GM12878 (cell line): ENCODE measurements at regions not wholly inside any gene's neighbourhood (a gene's known extent, or its start where the extent isn't known, plus 50 kb on each side); places are given as distances from the start of the nearest gene placed in this dataset.

Source experiments
- ATAC-seq: fragments of 200-7000 bp; cut with Tn5 transposase; 3 replicates; pipeline ENCODE4 v1.9.1; 2020; ENCODE audit warnings: mild to moderate bottlenecking, moderate library complexity
- BruUV-seq: library from RNA; stranded (reverse); fragments of 400-500 nt; replicated peaks from 2 replicates; lab custom pipeline; 2021; lab: Mats Ljungman, UMichigan
- CTCF ChIA-PET: fragments of 300-600 bp; sonication (Branson Sonifier 250); formaldehyde crosslinking; extraction: SDS; loops from one replicate; lab custom pipeline; 2021; ENCODE audit warnings: inconsistent platforms; lab: Yijun Ruan, JAX
- POLR2A ChIA-PET: fragments of 350-600 bp; formaldehyde crosslinking; extraction: SDS; loops from one replicate; lab custom pipeline; 2021; ENCODE audit warnings: inconsistent platforms; lab: Charles Lee
- RAD21 ChIA-PET: fragments of 300-600 bp; sonication (Branson Sonifier 250); formaldehyde crosslinking; loops from one replicate; lab custom pipeline; 2023; ENCODE audit warnings: antibody characterized with exemption; ENCODE audit not compliant: unreplicated experiment; lab: Charles Lee
- SMC1A ChIA-PET: fragments of 300-600 bp; sonication (Branson Sonifier 250); formaldehyde crosslinking; loops from one replicate; lab custom pipeline; 2023; ENCODE audit not compliant: unreplicated experiment, uncharacterized antibody; lab: Charles Lee
- DNase-seq: peaks from one replicate; pipeline ENCODE4 v3.0.0-alpha.2; 2011; ENCODE audit warnings: low read depth, low spot score
- FAIRE-seq: peaks from 3 replicates; lab custom pipeline; 2011; peaks lifted over from hg19 to GRCh38; lab: Jason Lieb, UNC
- H2AFZ ChIP-seq: 2 replicates; pipeline ENCODE4 v1.6.0; 2011; ENCODE audit warnings: low read depth, low read length, control low read depth; ENCODE audit not compliant: control insufficient read depth
- H3K27ac ChIP-seq: 2 replicates; pipeline ENCODE4 v1.5.1; 2011; ENCODE audit warnings: control low read depth; ENCODE audit not compliant: control insufficient read depth, insufficient read depth
- H3K27me3 ChIP-seq, 2 experiments: replicated peaks in 1 of 2; 2 replicates each; pipeline versions ENCODE4 v1.6.0 to v1.6.1; 2011; ENCODE audit warnings: low read length in 1 of 2; ENCODE audit not compliant: control insufficient read depth in 2 of 2, insufficient read depth in 2 of 2
- H3K36me3 ChIP-seq, 2 experiments: 2 replicates each; pipeline ENCODE4 v1.5.1; 2011; ENCODE audit warnings: low read length in 1 of 2; ENCODE audit not compliant: control insufficient read depth in 2 of 2, insufficient read depth in 2 of 2
- H3K4me1 ChIP-seq: 2 replicates; pipeline ENCODE4 v1.6.1; 2011; ENCODE audit warnings: mild to moderate bottlenecking, low read length, moderate library complexity, mixed read lengths; ENCODE audit not compliant: control insufficient read depth, insufficient read depth
- H3K4me2 ChIP-seq: 2 replicates; pipeline ENCODE4 v1.6.0; 2011; ENCODE audit warnings: control low read depth; ENCODE audit not compliant: control insufficient read depth, insufficient read depth
- H3K4me3 ChIP-seq: fragments of 200-600 bp; sonication (generic); 2 replicates; pipeline ENCODE4 v1.5.1; 2016
- H3K79me2 ChIP-seq: 2 replicates; pipeline ENCODE4 v1.6.0; 2011; ENCODE audit warnings: low read length; ENCODE audit not compliant: control insufficient read depth, insufficient read depth
- H3K9ac ChIP-seq: 2 replicates; pipeline ENCODE4 v1.8.0; 2011; ENCODE audit warnings: low read length, control low read depth, mixed read lengths; ENCODE audit not compliant: control insufficient read depth, insufficient read depth
- H3K9me3 ChIP-seq: replicated peaks from 3 replicates; pipeline ENCODE4 v1.5.1; 2011; ENCODE audit warnings: mild to moderate bottlenecking, low read length; ENCODE audit not compliant: control insufficient read depth, insufficient read depth
- H4K20me1 ChIP-seq: 2 replicates; pipeline ENCODE4 v1.6.0; 2011; ENCODE audit not compliant: control insufficient read depth, insufficient read depth
- BCL11A ChIP-seq: IDR thresholded peaks from 2 replicates; pipeline ENCODE4 v1.6.1; 2011; ENCODE audit warnings: low read depth, low read length
- CBFB ChIP-seq: IDR thresholded peaks from 2 replicates; pipeline ENCODE4 v1.6.1; 2016; ENCODE audit warnings: antibody characterized with exemption, low read depth
- CHD2 ChIP-seq: IDR thresholded peaks from 2 replicates; pipeline ENCODE4 v1.6.1; 2011; ENCODE audit warnings: low read depth, low read length, improper control_type of control experiment, borderline replicate concordance
- EP300 ChIP-seq, 2 experiments: fragments of 150-350 bp in 1 of 2; IDR thresholded peaks; 2 replicates each; pipeline ENCODE4 v1.6.1; 2011 to 2012; ENCODE audit warnings: low read depth in 2 of 2, low read length in 2 of 2, borderline replicate concordance in 1 of 2, improper control_type of control experiment in 1 of 2, inconsistent platforms in 1 of 2; ENCODE audit not compliant: control insufficient read depth in 1 of 2
- GABPA ChIP-seq: IDR thresholded peaks from 2 replicates; pipeline ENCODE4 v1.6.1; 2014; ENCODE audit warnings: antibody characterized with exemption, low read depth, mild to moderate bottlenecking, inconsistent platforms
- MEF2B ChIP-seq: fragments of 450-650 bp; IDR thresholded peaks from 2 replicates; pipeline ENCODE4 v1.6.1; 2018; ENCODE audit warnings: mild to moderate bottlenecking, moderate library complexity; ENCODE audit not compliant: partially characterized antibody, poor library complexity, severe bottlenecking
- MYC ChIP-seq: IDR thresholded peaks from 2 replicates; pipeline ENCODE4 v1.6.1; 2011; ENCODE audit warnings: mild to moderate bottlenecking, low read length, moderate library complexity, inconsistent platforms; ENCODE audit not compliant: insufficient read depth, insufficient replicate concordance, insufficient read length, severe bottlenecking
- PML ChIP-seq: IDR thresholded peaks from 2 replicates; pipeline ENCODE4 v1.6.1; 2012; ENCODE audit warnings: low read length, inconsistent platforms
- RAD21 ChIP-seq: IDR thresholded peaks from 2 replicates; pipeline ENCODE4 v1.6.1; 2011; ENCODE audit warnings: mild to moderate bottlenecking, low read depth, low read length, moderate library complexity; ENCODE audit not compliant: insufficient read depth
- SMC3 ChIP-seq: IDR thresholded peaks from 2 replicates; pipeline ENCODE4 v1.6.1; 2011; ENCODE audit warnings: low read length, improper control_type of control experiment, borderline replicate concordance
- STAT1 ChIP-seq: fragments of 450-650 bp; conservative IDR thresholded peaks from 2 replicates; pipeline ENCODE4 v1.6.1; 2014; ENCODE audit warnings: antibody characterized with exemption, mild to moderate bottlenecking
- WGBS: methylation state at CpG from one replicate; pipeline ENCODE4 v1.1.6; 2016; ENCODE audit warnings: low lambda C conversion rate; ENCODE audit not compliant: insufficient replicate concordance, insufficient coverage; ENCODE audit errors: missing lambda C conversion rate; 5-methylcytosine and 5-hydroxymethylcytosine counted together
- in situ Hi-C: fragments of 300-500 bp; cut with MboI; formaldehyde crosslinking; loops from 9 replicates; pipeline ENCODE4 v1.14.3; 2018; ENCODE audit warnings: mixed read lengths
- intact Hi-C: fragments of 100-400 bp; cut with micrococcal nuclease; formaldehyde crosslinking; loops from one replicate; pipeline ENCODE4 v1.14.2; 2022; ENCODE audit not compliant: unreplicated experiment
- TF ChIP-seq, protein P1 (sequence below), 3 experiments: IDR thresholded peaks in 2 of 3; conservative IDR thresholded peaks in 1 of 3; 2 replicates each; pipeline ENCODE4 v1.5.1; 2011; ENCODE audit warnings: low read depth in 3 of 3, low read length in 3 of 3, mild to moderate bottlenecking in 3 of 3, control low read depth in 2 of 3, moderate library complexity in 2 of 3, inconsistent platforms in 1 of 3, mixed read lengths in 1 of 3; ENCODE audit not compliant: control insufficient read depth in 2 of 3, insufficient read depth in 1 of 3; ENCODE audit errors: extremely low read depth in 1 of 3

- RAD21 ChIA-PET = interaction anchor here (1.8 kb wide), 1 partner anchor 216 kb away, joined by 7 read pairs; no protein-coding TSS in a partner anchor
- CTCF ChIA-PET = interaction anchor here (0.9 to 2.2 kb wide), 4 partner anchors 13 to 216 kb away, joined by 3 to 10 read pairs (median 4); no protein-coding TSS in a partner anchor
- Histone ChIP-seq H3K36me3 (no peaks in the 10 kb centered on the region), H3K4me1 (no peaks in the 10 kb centered on the region), H3K9me3 (no peaks in the 10 kb centered on the region; the same call in 2 of the 3 replicates), H3K4me3 (no peak overlapping the region), H2AFZ (no peak overlapping the region), H3K79me2 (no peaks in the 10 kb centered on the region), H3K27me3 (no peaks in the 10 kb centered on the region), H3K27ac (no peak overlapping the region), H4K20me1 (no peaks in the 10 kb centered on the region), H3K9ac (no peak overlapping the region), H3K4me2 (no peak overlapping the region)
- SMC1A ChIA-PET = interaction anchor here (0.7 to 1.5 kb wide), 2 partner anchors 91 to 208 kb away, joined by 3 to 5 read pairs; no protein-coding TSS in a partner anchor
- no TSS peak for BruUV-seq
- in situ Hi-C loops = loop anchor here (10.0 kb wide), 1 partner anchor 515 kb away; no protein-coding TSS in a partner anchor
- FAIRE-seq (no peak), ATAC-seq (peak; percentile 59), DNase-seq (no peak)
- POLR2A ChIA-PET = no interaction called here
- intact Hi-C loops = loop anchor here (5.0 to 10.0 kb wide), 2 partner anchors 385 to 512 kb away; no protein-coding TSS in a partner anchor
- WGBS = 13% methylated on average over 6 of the region's 7 CpGs
- peak; percentile 48 for TF ChIP-seq RAD21
- TF ChIP-seq PML = no peak
- no peak for TF ChIP-seq EP300 (IDR thresholded peaks at IDR 0.05; ENCODE audit: borderline replicate concordance in 1 of 2, control insufficient read depth in 1 of 2, low read depth in 2 of 2, low read length in 2 of 2)
- TF ChIP-seq BCL11A = no peak
- no peak for TF ChIP-seq MYC
- TF ChIP-seq, protein P1, sequence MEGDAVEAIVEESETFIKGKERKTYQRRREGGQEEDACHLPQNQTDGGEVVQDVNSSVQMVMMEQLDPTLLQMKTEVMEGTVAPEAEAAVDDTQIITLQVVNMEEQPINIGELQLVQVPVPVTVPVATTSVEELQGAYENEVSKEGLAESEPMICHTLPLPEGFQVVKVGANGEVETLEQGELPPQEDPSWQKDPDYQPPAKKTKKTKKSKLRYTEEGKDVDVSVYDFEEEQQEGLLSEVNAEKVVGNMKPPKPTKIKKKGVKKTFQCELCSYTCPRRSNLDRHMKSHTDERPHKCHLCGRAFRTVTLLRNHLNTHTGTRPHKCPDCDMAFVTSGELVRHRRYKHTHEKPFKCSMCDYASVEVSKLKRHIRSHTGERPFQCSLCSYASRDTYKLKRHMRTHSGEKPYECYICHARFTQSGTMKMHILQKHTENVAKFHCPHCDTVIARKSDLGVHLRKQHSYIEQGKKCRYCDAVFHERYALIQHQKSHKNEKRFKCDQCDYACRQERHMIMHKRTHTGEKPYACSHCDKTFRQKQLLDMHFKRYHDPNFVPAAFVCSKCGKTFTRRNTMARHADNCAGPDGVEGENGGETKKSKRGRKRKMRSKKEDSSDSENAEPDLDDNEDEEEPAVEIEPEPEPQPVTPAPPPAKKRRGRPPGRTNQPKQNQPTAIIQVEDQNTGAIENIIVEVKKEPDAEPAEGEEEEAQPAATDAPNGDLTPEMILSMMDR (IDR thresholded peaks at IDR 0.05 in 2 of 3, conservative IDR thresholded peaks at IDR 0.05 in 1 of 3; ENCODE audit: control insufficient read depth in 2 of 3, extremely low read depth in 1 of 3, insufficient read depth in 1 of 3, low read depth in 3 of 3, low read length in 3 of 3) = peak; percentile 45 to 46 (median 45); a peak in 5 of 6 replicates
- no peak for TF ChIP-seq GABPA
- TF ChIP-seq MEF2B = no peak
- TF ChIP-seq STAT1 = no peak
- no peak for TF ChIP-seq CBFB
- peak; percentile 38; the same call in 1 of the 2 replicates for TF ChIP-seq SMC3
- no peak for TF ChIP-seq CHD2
Observed at GRCh38 chr6:165889636-165890403, 226.8 kb upstream of the PDE10A start.
